Subcutaneous abdominal adipose tissue (tissue), 5 donors: ENCODE measurements at regions not wholly inside any gene's neighbourhood (a gene's known extent, or its start where the extent isn't known, plus 50 kb on each side); places are given as distances from the start of the nearest gene placed in this dataset.
"Not testable (repeated sequence)": the region's sequence is repeated elsewhere in the genome, so short reads cannot be mapped to it uniquely, and the experiment has no call there.

Source experiments
- H3K27ac ChIP-seq: one replicate; pipeline ENCODE4 v1.7.0; 2013; ENCODE audit warnings: low read depth, mild to moderate bottlenecking, inconsistent platforms, low read length, moderate library complexity
- H3K27me3 ChIP-seq, 5 donors: one replicate each; pipeline ENCODE4 v1.7.0; 2013; ENCODE audit warnings: low read length in 5 of 5, inconsistent platforms in 1 of 5; ENCODE audit not compliant: control insufficient read depth in 5 of 5, insufficient read depth in 4 of 5
- H3K36me3 ChIP-seq, 5 donors: one replicate each; pipeline ENCODE4 v1.7.0; 2013; ENCODE audit warnings: low read length in 5 of 5; ENCODE audit not compliant: control insufficient read depth in 5 of 5, insufficient read depth in 5 of 5
- H3K4me1 ChIP-seq, 5 donors: one replicate each; pipeline ENCODE4 v1.7.0; 2013; ENCODE audit warnings: low read length in 5 of 5, mild to moderate bottlenecking in 3 of 5, moderate library complexity in 1 of 5; ENCODE audit not compliant: control insufficient read depth in 5 of 5, insufficient read depth in 5 of 5
- H3K4me3 ChIP-seq, 5 donors: one replicate each; pipeline ENCODE4 v1.7.0; 2013; ENCODE audit warnings: low read length in 5 of 5, low read depth in 1 of 5
- H3K9ac ChIP-seq, 5 donors: one replicate each; pipeline ENCODE4 v1.7.0; 2013; ENCODE audit warnings: low read length in 5 of 5, mild to moderate bottlenecking in 4 of 5, moderate library complexity in 3 of 5
- H3K9me3 ChIP-seq, 5 donors: one replicate each; pipeline ENCODE4 v1.7.0; 2013; ENCODE audit warnings: low read length in 5 of 5; ENCODE audit not compliant: control insufficient read depth in 5 of 5
- donor health status: healthy.
- donor health status: healthy.
- donor health status: healthy.
- donor health status: healthy.
- donor health status: healthy.

DNA sequence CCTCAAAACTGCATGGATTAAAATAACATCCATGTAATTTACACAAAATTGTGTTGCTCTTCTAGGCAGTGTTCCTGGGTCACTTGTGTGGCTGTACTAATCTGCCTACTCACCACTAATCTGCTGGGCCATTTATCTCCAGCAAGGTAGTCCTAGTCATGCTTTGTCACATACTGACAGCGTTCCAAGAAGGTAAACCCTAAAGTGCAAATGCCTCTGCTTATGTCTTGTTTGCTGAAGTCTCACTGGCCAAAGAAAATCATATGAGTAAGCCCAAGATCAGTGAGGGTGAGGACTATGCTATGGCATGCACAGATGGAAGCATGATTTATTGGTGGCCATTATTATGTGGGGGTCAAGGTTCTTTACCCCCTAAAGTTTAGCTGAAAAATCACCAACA lies 630.2 kb upstream of the LUZP2 start:
- H3K4me1 ChIP-seq: no peaks in the 10 kb centered on the region
- no peaks in the 10 kb centered on the region for H3K36me3 ChIP-seq
- peaks cover 0 to 2% (median 0%) of the 10 kb centered on the region in 5 donors for H3K9me3 ChIP-seq
- H3K27ac ChIP-seq: no peak overlapping the region
- H3K9ac ChIP-seq: no peak overlapping the region
- H3K4me3 ChIP-seq: no peak overlapping the region
- H3K27me3 ChIP-seq: no peaks in the 10 kb centered on the region

DNA sequence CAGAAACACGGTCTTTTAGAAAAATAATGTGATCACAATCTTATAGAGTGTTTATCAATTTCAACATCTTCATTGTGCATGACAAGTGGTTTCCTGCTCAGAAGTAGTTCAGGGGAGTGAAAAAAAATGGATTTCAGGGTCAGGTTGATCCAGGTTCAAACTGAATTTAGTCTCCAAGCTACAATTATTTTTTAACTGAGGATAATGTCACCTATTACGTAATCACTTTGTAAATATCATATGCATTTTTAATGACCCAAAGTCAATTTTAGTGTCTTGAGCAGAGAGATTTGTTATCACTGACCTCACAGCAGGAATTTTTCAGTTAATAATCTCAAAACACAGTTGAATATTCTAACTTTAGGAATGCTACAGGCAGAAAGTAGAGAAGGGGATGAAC lies 627.2 kb upstream of the LUZP2 start:
- H3K9ac ChIP-seq: no peak overlapping the region
- no peak overlapping the region for H3K27ac ChIP-seq
- H3K4me3 ChIP-seq: no peak overlapping the region
- H3K9me3 ChIP-seq: peaks cover 0 to 2% (median 0%) of the 10 kb centered on the region in 5 donors
- H3K36me3 ChIP-seq: no peaks in the 10 kb centered on the region
- no peaks in the 10 kb centered on the region for H3K4me1 ChIP-seq
- H3K27me3 ChIP-seq: no peaks in the 10 kb centered on the region

DNA sequence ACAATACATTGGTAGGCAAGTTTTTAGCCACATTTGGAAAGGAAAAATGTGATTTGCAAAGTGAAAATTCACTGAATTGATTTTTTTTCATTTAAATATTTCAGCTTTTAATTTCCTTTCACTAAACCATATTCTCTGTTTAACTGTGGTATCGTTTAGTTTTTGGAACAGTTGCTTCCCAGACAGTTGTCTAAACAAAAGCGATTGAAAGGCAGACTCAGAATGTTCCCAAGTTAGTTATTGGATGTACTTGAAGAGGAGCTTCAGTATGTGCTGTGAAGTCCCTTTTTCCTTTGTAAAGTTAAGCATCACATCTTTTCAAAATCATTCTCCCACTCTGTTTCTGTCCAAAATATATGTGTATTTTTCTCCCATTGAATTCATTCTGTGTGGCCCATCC lies 623.4 kb upstream of the LUZP2 start:
- Histone ChIP-seq H3K9ac (no peak overlapping the region), H3K27ac (no peak overlapping the region), H3K9me3 (peaks cover 0 to 3% (median 0%) of the 10 kb centered on the region in 5 donors), H3K36me3 (no peaks in the 10 kb centered on the region), H3K4me1 (no peaks in the 10 kb centered on the region), H3K27me3 (no peaks in the 10 kb centered on the region), H3K4me3 (no peak overlapping the region)

DNA sequence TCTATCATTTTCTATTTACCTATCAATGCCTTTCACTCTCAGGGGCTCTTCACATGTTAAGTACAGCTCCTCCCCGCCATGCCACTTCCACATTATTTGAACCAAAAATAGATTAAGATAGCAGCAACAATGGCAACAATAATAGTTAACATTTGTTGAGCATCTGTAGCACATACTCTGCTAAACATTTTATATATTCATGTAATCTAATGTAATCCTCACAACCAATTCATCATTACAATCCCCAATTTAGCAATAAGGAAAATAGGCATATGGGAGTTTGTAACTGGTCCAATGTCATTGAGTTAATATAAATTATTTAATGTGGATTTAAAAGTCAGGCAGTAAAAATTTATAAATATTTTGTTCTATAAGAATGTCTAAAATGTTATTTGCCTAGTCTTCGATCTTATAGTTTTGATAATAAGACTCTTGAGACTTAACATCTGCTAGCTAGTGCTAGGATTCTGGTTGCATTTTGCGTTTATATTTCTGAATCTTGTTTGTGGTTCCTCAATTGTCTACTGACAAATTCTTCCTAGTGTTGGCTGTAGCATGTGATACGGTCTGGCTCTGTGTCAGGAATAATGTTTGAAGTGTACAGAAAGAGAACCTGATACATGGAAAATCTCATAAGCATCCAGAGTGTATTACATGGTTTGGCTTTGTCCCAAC lies 621.5 kb upstream of the LUZP2 start:
- Histone ChIP-seq H3K27ac (no peak overlapping the region), H3K4me3 (no peak overlapping the region), H3K9me3 (peaks cover 0 to 3% (median 0%) of the 10 kb centered on the region in 5 donors), H3K27me3 (no peaks in the 10 kb centered on the region), H3K9ac (no peak overlapping the region), H3K4me1 (no peaks in the 10 kb centered on the region), H3K36me3 (no peaks in the 10 kb centered on the region)

- not testable (repeated sequence) for H3K27ac ChIP-seq, H3K36me3 ChIP-seq, H3K9ac ChIP-seq, H3K27me3 ChIP-seq, H3K4me3 ChIP-seq, H3K9me3 ChIP-seq
- peaks cover 0 to 20% (median 5%) of the 10 kb centered on the region in 5 donors for H3K4me1 ChIP-seq
These were observed 613.3 kb upstream of the LUZP2 start for GRCh38 chr11:23883426-23884048.

GRCh38 chr11:23884341-23884740 lies 612.5 kb upstream of the LUZP2 start:
- Histone ChIP-seq H3K9ac (no peak overlapping the region), H3K36me3 (no peaks in the 10 kb centered on the region)

DNA sequence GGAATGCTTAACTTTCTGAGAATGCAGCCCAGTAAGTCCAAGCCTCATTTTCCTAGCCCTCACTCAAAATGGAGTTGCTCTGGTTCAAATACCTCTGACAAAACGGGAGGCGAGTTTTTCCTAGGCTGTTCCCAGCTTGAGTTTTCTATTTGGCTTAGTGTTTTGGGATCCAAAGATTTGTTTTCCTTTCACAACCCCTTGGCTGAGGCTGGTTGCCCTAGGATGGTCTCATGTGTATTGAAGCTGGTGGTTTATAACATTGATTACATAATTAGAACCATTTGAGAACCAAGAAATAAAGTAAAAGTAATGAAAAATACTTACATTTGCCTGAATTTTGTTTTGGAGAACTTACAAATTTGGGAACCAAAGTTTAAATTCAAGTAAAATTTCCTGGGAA lies 611.1 kb upstream of the LUZP2 start:
- H3K27ac ChIP-seq: no peak overlapping the region
- peaks cover 0 to 20% (median 5%) of the 10 kb centered on the region in 5 donors for H3K4me1 ChIP-seq
- H3K9ac ChIP-seq: no peak overlapping the region
- no peak overlapping the region for H3K4me3 ChIP-seq
- H3K27me3 ChIP-seq: no peaks in the 10 kb centered on the region
- H3K36me3 ChIP-seq: no peaks in the 10 kb centered on the region
- H3K9me3 ChIP-seq: no peaks in the 10 kb centered on the region

More at GRCh38 chr11:23884341-23884740, 612.5 kb upstream of the LUZP2 start:
- H3K4me3 ChIP-seq: no peak overlapping the region
- no peak overlapping the region for H3K27ac ChIP-seq
- H3K4me1 ChIP-seq: peaks cover 0 to 20% (median 5%) of the 10 kb centered on the region in 5 donors
- H3K9me3 ChIP-seq: no peaks in the 10 kb centered on the region
- H3K27me3 ChIP-seq: no peaks in the 10 kb centered on the region

GRCh38 chr11:23887122-23887521 lies 609.7 kb upstream of the LUZP2 start:
- peaks cover 0 to 20% (median 5%) of the 10 kb centered on the region in 5 donors for H3K4me1 ChIP-seq
- H3K27me3 ChIP-seq, H3K36me3 ChIP-seq, H3K9me3 ChIP-seq, H3K27ac ChIP-seq, H3K4me3 ChIP-seq, H3K9ac ChIP-seq: not testable (repeated sequence)

- Histone ChIP-seq H3K27me3 (no peaks in the 10 kb centered on the region), H3K27ac (no peak overlapping the region), H3K4me3 (no peak overlapping the region), H3K36me3 (no peaks in the 10 kb centered on the region), H3K9ac (no peak overlapping the region), H3K9me3 (no peaks in the 10 kb centered on the region), H3K4me1 (no peaks in the 10 kb centered on the region)
These were observed 603.7 kb upstream of the LUZP2 start for GRCh38 chr11:23893126-23893525.

GRCh38 chr11:23897453-23898286 lies 599.2 kb upstream of the LUZP2 start:
- Histone ChIP-seq H3K27ac (no peak overlapping the region), H3K9ac (no peak overlapping the region), H3K36me3 (no peaks in the 10 kb centered on the region), H3K9me3 (no peaks in the 10 kb centered on the region), H3K27me3 (no peaks in the 10 kb centered on the region), H3K4me1 (no peaks in the 10 kb centered on the region), H3K4me3 (no peak overlapping the region)
